ENCODE measurements at regions not wholly inside any gene's neighbourhood (a gene's known extent, or its start where the extent isn't known, plus 50 kb on each side); places are given as distances from the start of the nearest gene placed in this dataset.
"Not testable (repeated sequence)": the region's sequence is repeated elsewhere in the genome, so short reads cannot be mapped to it uniquely, and the experiment has no call there.

GRCh38 chr10:85490431-85490830 lies 876.2 kb downstream of the GRID1 start:
- Mint-ChIP-seq H3K4me1 (ENCODE audit: low read depth) (no peaks in the 10 kb centered on the region), H3K9me3 (no peaks in the 10 kb centered on the region), H3K27me3 (peaks cover 3% of the 10 kb centered on the region), H3K4me3 (no peak overlapping the region), H3K27ac (no peak overlapping the region), H3K36me3 (ENCODE audit: low read depth) (no peaks in the 10 kb centered on the region)
- intact Hi-C loops (cut with micrococcal nuclease): no loop called here
- ChIA-PET CTCF (no interaction called here), POLR2A (no interaction called here)
- TF ChIP-seq, protein P1, sequence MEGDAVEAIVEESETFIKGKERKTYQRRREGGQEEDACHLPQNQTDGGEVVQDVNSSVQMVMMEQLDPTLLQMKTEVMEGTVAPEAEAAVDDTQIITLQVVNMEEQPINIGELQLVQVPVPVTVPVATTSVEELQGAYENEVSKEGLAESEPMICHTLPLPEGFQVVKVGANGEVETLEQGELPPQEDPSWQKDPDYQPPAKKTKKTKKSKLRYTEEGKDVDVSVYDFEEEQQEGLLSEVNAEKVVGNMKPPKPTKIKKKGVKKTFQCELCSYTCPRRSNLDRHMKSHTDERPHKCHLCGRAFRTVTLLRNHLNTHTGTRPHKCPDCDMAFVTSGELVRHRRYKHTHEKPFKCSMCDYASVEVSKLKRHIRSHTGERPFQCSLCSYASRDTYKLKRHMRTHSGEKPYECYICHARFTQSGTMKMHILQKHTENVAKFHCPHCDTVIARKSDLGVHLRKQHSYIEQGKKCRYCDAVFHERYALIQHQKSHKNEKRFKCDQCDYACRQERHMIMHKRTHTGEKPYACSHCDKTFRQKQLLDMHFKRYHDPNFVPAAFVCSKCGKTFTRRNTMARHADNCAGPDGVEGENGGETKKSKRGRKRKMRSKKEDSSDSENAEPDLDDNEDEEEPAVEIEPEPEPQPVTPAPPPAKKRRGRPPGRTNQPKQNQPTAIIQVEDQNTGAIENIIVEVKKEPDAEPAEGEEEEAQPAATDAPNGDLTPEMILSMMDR (IDR thresholded peaks at IDR 0.05): no peak
- ATAC-seq (no peak), DNase-seq (no peak)

- Mint-ChIP-seq H3K9me3 (no peaks in the 10 kb centered on the region), H3K36me3 (ENCODE audit: low read depth) (no peaks in the 10 kb centered on the region), H3K4me3 (no peak overlapping the region), H3K27me3 (no peaks in the 10 kb centered on the region), H3K4me1 (ENCODE audit: low read depth) (no peaks in the 10 kb centered on the region), H3K27ac (no peak overlapping the region)
- intact Hi-C loops (cut with micrococcal nuclease): no loop called here
- TF ChIP-seq, protein P1 (IDR thresholded peaks at IDR 0.05): no peak
- CTCF ChIA-PET: no interaction called here
- ATAC-seq (no peak), DNase-seq (no peak)
- POLR2A ChIA-PET: no interaction called here
Observed at GRCh38 chr10:85491652-85492051, 874.9 kb downstream of the GRID1 start.

GRCh38 chr10:85492684-85493083 lies 873.9 kb downstream of the GRID1 start:
- H3K4me3 Mint-ChIP-seq: no peak overlapping the region
- H3K36me3 Mint-ChIP-seq (ENCODE audit: low read depth): no peaks in the 10 kb centered on the region
- H3K4me1 Mint-ChIP-seq (ENCODE audit: low read depth): no peaks in the 10 kb centered on the region
- POLR2A ChIA-PET: no interaction called here
- ATAC-seq (no peak), DNase-seq (no peak)
- H3K9me3 Mint-ChIP-seq: no peaks in the 10 kb centered on the region
- H3K27me3 Mint-ChIP-seq: no peaks in the 10 kb centered on the region
- CTCF ChIA-PET: no interaction called here
- TF ChIP-seq, protein P1 (IDR thresholded peaks at IDR 0.05): no peak
- H3K27ac Mint-ChIP-seq: no peak overlapping the region
- intact Hi-C loops (cut with micrococcal nuclease): no loop called here

DNA sequence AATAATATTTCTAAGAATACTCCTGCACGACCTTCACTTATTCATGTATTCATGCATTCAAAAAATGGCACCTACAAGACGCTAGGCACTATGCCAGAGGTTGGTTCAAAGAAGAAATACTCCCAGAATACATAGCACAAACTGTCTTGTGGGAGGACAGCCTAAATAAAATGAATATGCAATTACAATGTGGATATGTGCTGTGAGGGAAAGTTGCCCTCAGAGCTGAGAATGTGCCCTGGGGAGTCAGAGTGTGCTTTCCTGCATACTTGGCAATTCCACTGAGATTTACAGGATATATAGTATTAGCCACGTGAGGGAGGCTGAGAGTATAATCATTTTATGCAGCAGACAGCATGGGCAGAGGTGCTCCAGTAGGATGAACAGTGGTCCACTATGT lies 872.9 kb downstream of the GRID1 start:
- ChIA-PET POLR2A (no interaction called here), CTCF (no interaction called here)
- no peaks in the 10 kb centered on the region for H3K9me3 Mint-ChIP-seq
- TF ChIP-seq, protein P1 (IDR thresholded peaks at IDR 0.05): no peak
- ATAC-seq (no peak), DNase-seq (no peak)
- intact Hi-C loops (cut with micrococcal nuclease): no loop called here
- no peaks in the 10 kb centered on the region for H3K36me3 Mint-ChIP-seq (ENCODE audit: low read depth)
- no peaks in the 10 kb centered on the region for H3K27me3 Mint-ChIP-seq
- no peaks in the 10 kb centered on the region for H3K4me1 Mint-ChIP-seq (ENCODE audit: low read depth)
- no peak overlapping the region for H3K27ac Mint-ChIP-seq
- H3K4me3 Mint-ChIP-seq: no peak overlapping the region

- DNase-seq; H3K9me3 Mint-ChIP-seq; intact Hi-C loops (cut with micrococcal nuclease); H3K36me3 Mint-ChIP-seq (ENCODE audit: low read depth); H3K27ac Mint-ChIP-seq; POLR2A ChIA-PET; ATAC-seq; H3K4me3 Mint-ChIP-seq; CTCF ChIA-PET; H3K4me1 Mint-ChIP-seq (ENCODE audit: low read depth): not testable (repeated sequence)
- H3K27me3 Mint-ChIP-seq: peaks cover 11% of the 10 kb centered on the region
Observed at GRCh38 chr10:85504641-85505040, 862.0 kb downstream of the GRID1 start.

- Mint-ChIP-seq H3K27me3 (peaks cover 16% of the 10 kb centered on the region), H3K27ac (no peak overlapping the region), H3K36me3 (ENCODE audit: low read depth) (no peaks in the 10 kb centered on the region)
Observed at GRCh38 chr10:85508159-85508558, 858.4 kb downstream of the GRID1 start.

More at GRCh38 chr10:85508159-85508558, 858.4 kb downstream of the GRID1 start:
- Mint-ChIP-seq H3K4me1 (ENCODE audit: low read depth) (no peaks in the 10 kb centered on the region), H3K9me3 (peaks cover 4% of the 10 kb centered on the region), H3K4me3 (no peak overlapping the region)
- ChIA-PET CTCF (no interaction called here), POLR2A (no interaction called here)
- ATAC-seq (no peak), DNase-seq (no peak)
- intact Hi-C loops (cut with micrococcal nuclease): no loop called here
- TF ChIP-seq, protein P1 (IDR thresholded peaks at IDR 0.05): no peak

All from activated CD8-positive, alpha-beta T cell treated with anti-CD3 and anti-CD28 coated beads for 36 hours (primary cell).